ENCODE measurements at regions not wholly inside any gene's neighbourhood (a gene's known extent, or its start where the extent isn't known, plus 50 kb on each side); places are given as distances from the start of the nearest gene placed in this dataset.

GRCh38 chr15:49721621-49722020 lies 100.8 kb downstream of the DTWD1 start:
- TF ChIP-seq TOX (CRISPR knock-in tag; IDR thresholded peaks at IDR 0.05; ENCODE audit: borderline replicate concordance) (no peak), CSDC2 (CRISPR knock-in tag; IDR thresholded peaks at IDR 0.05) (no peak)
